Keratinocyte (primary cell): ENCODE measurements at regions not wholly inside any gene's neighbourhood (a gene's known extent, or its start where the extent isn't known, plus 50 kb on each side); places are given as distances from the start of the nearest gene placed in this dataset.
A peak's percentile ranks its signal among the peaks of the same experiment; 100 is the strongest.
"Not testable (repeated sequence)": the region's sequence is repeated elsewhere in the genome, so short reads cannot be mapped to it uniquely, and the experiment has no call there.

ENCODE experiments used
- DNase-seq: peaks from one replicate; pipeline ENCODE4 v3.0.0-alpha.2; 2011; ENCODE audit warnings: low read depth, missing footprints, low spot score
- FAIRE-seq: peaks from 2 replicates; lab custom pipeline; 2011; peaks lifted over from hg19 to GRCh38; lab: Jason Lieb, UNC
- H2AFZ ChIP-seq: 2 replicates; pipeline ENCODE4 v1.6.0; 2012; ENCODE audit warnings: low read length, control low read depth, inconsistent platforms; ENCODE audit not compliant: control insufficient read depth
- H3K27ac ChIP-seq: 2 replicates; pipeline ENCODE4 v1.5.1; 2011; ENCODE audit warnings: low read length; ENCODE audit not compliant: control insufficient read depth, insufficient read depth
- H3K27me3 ChIP-seq: 3 replicates; pipeline ENCODE4 v1.6.0; 2011; ENCODE audit warnings: low read length; ENCODE audit not compliant: control insufficient read depth, insufficient read depth; ENCODE audit errors: extremely low read depth
- H3K36me3 ChIP-seq, 2 experiments: 2 replicates in 1 of 2; 3 replicates in 1 of 2; pipeline ENCODE4 v1.5.1; 2011; ENCODE audit warnings: low read length in 2 of 2, mild to moderate bottlenecking in 1 of 2; ENCODE audit not compliant: control insufficient read depth in 2 of 2, insufficient read depth in 2 of 2; ENCODE audit errors: extremely low read depth in 1 of 2
- H3K4me1 ChIP-seq: 3 replicates; pipeline ENCODE4 v1.5.1; 2011; ENCODE audit warnings: low read length; ENCODE audit not compliant: control insufficient read depth, insufficient read depth; ENCODE audit errors: extremely low read depth
- H3K4me2 ChIP-seq: 3 replicates; pipeline ENCODE4 v1.6.0; 2011; ENCODE audit warnings: low read depth, low read length; ENCODE audit not compliant: control insufficient read depth, insufficient read depth; ENCODE audit errors: extremely low read depth
- H3K4me3 ChIP-seq, 3 experiments: fragments of 200-600 bp in 1 of 3; sonication (generic) in 1 of 3; 2 replicates in 2 of 3; 3 replicates in 1 of 3; pipeline ENCODE4 v1.5.1; 2011 to 2016; ENCODE audit warnings: low read length in 3 of 3, mild to moderate bottlenecking in 3 of 3, control low read depth in 2 of 3, inconsistent platforms in 1 of 3, low read depth in 1 of 3, mixed read lengths in 1 of 3, mixed run types in 1 of 3, moderate library complexity in 1 of 3; ENCODE audit not compliant: control insufficient read depth in 2 of 3, insufficient read depth in 2 of 3; ENCODE audit errors: extremely low read depth in 1 of 3
- H3K79me2 ChIP-seq: 2 replicates; pipeline ENCODE4 v1.6.0; 2012; ENCODE audit warnings: low read length; ENCODE audit not compliant: control insufficient read depth, insufficient read depth
- H3K9ac ChIP-seq: 3 replicates; pipeline ENCODE4 v1.6.0; 2011; ENCODE audit warnings: low read length; ENCODE audit not compliant: control insufficient read depth, insufficient read depth; ENCODE audit errors: extremely low read depth
- H3K9me1 ChIP-seq: 3 replicates; pipeline ENCODE4 v1.6.0; 2011; ENCODE audit warnings: low read length; ENCODE audit not compliant: control insufficient read depth, insufficient read depth; ENCODE audit errors: extremely low read depth
- H3K9me3 ChIP-seq: 2 replicates; pipeline ENCODE4 v1.5.1; 2012; ENCODE audit warnings: low read depth, low read length; ENCODE audit not compliant: control insufficient read depth
- H4K20me1 ChIP-seq: 3 replicates; pipeline ENCODE4 v1.6.0; 2011; ENCODE audit warnings: low read length; ENCODE audit not compliant: control insufficient read depth, insufficient read depth; ENCODE audit errors: extremely low read depth
- EZH2 ChIP-seq: IDR thresholded peaks from one replicate; pipeline ENCODE4 v1.6.1; 2012; ENCODE audit warnings: inconsistent platforms, mild to moderate bottlenecking, low read length, moderate library complexity
- dilution Hi-C: fragments of 300-500 bp; cut with MboI; formaldehyde crosslinking; loops from one replicate; pipeline ENCODE4 v1.7.0; 2020; ENCODE audit warnings: low sequenced_read_pairs; ENCODE audit not compliant: extremely low pct_ligation_motif_present
- TF ChIP-seq, protein P1 (sequence below), 3 experiments: IDR thresholded peaks in 1 of 3; conservative IDR thresholded peaks in 1 of 3; optimal IDR thresholded peaks in 1 of 3; 2 replicates in 2 of 3; 3 replicates in 1 of 3; pipeline versions ENCODE3 to v1.5.1; 2011; ENCODE audit warnings: low read length in 3 of 3, mild to moderate bottlenecking in 3 of 3, moderate library complexity in 2 of 3, control low read depth in 1 of 3, inconsistent platforms in 1 of 3; ENCODE audit not compliant: insufficient read depth in 2 of 3; ENCODE audit errors: extremely low read depth in 1 of 3

DNA sequence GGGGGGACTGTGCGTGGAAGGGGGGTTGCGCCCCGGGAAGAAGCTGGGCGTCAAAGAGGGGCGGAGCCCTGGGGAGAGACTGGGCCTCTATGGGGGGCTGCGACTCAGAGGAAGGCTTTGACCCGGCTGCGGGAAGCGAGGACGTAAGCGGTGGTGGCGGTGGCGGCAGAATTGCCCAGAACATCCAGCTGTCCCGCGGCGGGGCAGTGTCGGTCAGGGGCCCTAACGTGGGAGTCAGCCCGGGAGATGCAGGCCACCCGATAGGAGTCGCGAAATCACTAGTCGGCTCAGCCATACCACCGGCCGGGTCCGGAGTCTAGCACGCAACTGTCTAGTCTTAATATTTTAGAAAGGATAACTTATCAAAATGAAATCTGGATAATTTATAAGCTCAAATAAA, 387.6 kb upstream of the EYS start:
- no peak overlapping the region for H3K4me2 ChIP-seq
- no peak overlapping the region for H2AFZ ChIP-seq
- H3K27me3 ChIP-seq, result no peaks in the 10 kb centered on the region
- H3K9me1 ChIP-seq, result no peaks in the 10 kb centered on the region
- no peaks in the 10 kb centered on the region for H4K20me1 ChIP-seq
- no peak for FAIRE-seq
- no peak for DNase-seq
- H3K9me3 ChIP-seq, result no peaks in the 10 kb centered on the region
- TF ChIP-seq, protein P1, sequence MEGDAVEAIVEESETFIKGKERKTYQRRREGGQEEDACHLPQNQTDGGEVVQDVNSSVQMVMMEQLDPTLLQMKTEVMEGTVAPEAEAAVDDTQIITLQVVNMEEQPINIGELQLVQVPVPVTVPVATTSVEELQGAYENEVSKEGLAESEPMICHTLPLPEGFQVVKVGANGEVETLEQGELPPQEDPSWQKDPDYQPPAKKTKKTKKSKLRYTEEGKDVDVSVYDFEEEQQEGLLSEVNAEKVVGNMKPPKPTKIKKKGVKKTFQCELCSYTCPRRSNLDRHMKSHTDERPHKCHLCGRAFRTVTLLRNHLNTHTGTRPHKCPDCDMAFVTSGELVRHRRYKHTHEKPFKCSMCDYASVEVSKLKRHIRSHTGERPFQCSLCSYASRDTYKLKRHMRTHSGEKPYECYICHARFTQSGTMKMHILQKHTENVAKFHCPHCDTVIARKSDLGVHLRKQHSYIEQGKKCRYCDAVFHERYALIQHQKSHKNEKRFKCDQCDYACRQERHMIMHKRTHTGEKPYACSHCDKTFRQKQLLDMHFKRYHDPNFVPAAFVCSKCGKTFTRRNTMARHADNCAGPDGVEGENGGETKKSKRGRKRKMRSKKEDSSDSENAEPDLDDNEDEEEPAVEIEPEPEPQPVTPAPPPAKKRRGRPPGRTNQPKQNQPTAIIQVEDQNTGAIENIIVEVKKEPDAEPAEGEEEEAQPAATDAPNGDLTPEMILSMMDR (optimal IDR thresholded peaks at IDR 0.05 in 1 of 3, IDR thresholded peaks at IDR 0.05 in 1 of 3, conservative IDR thresholded peaks at IDR 0.05 in 1 of 3; ENCODE audit: extremely low read depth in 1 of 3, insufficient read depth in 2 of 3, low read length in 3 of 3), result no peak
- no peak for TF ChIP-seq EZH2
- no peaks in the 10 kb centered on the region for H3K79me2 ChIP-seq
- H3K4me3 ChIP-seq, result no peak overlapping the region
- no peak overlapping the region for H3K9ac ChIP-seq
- H3K4me1 ChIP-seq, result no peaks in the 10 kb centered on the region
- H3K27ac ChIP-seq, result no peak overlapping the region
- no peaks in the 10 kb centered on the region for H3K36me3 ChIP-seq
- dilution Hi-C loops, result no loop called here

DNA sequence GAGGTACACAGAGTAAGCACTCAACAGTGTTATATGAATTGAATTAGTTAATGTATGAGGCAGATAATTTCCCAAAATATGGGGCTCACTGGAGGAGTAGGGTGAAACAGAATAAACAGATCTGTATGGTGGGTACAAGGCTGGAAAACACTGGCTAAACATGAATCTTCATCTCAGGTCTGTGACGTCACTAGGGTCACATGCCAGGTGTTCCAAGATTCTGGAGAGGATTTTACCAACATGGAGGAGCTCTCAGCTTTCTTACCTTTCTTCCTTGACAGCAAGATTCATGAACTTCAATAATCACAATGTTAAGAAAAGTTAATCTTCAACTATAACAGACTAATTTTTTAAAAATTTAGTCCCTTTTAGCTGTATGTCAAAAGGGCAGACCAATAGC, 385.3 kb upstream of the EYS start:
- dilution Hi-C loops, H3K27me3 ChIP-seq, H3K4me1 ChIP-seq, H3K9ac ChIP-seq, DNase-seq, H3K27ac ChIP-seq, H3K4me3 ChIP-seq, H3K4me2 ChIP-seq, H3K36me3 ChIP-seq, H2AFZ ChIP-seq, H3K9me3 ChIP-seq, H4K20me1 ChIP-seq, H3K9me1 ChIP-seq, H3K79me2 ChIP-seq: not testable (repeated sequence)
- peak; percentile 53 for FAIRE-seq

DNA sequence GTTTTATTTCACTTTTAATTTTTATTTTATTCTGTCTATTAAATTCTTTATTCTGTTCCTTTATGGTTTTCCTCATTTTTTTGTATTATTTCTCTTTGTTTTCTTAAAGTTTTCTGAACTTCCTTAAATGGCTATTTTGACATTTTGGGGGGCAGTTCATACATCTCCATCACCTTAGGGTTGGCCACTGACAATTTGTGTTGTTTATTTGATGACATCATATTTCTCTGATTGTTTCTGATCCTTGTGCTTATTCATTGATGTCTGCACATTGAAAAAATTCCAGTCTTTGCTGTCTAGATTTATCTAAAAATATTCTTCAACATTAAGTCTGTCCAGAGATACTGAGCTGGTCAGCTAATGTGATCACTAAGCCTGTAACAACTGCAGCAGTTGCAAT, 379.5 kb upstream of the EYS start:
- no peak for DNase-seq
- dilution Hi-C loops, result no loop called here
- H4K20me1 ChIP-seq, result no peaks in the 10 kb centered on the region

More for the DNA sequence above, 379.5 kb upstream of the EYS start:
- Histone ChIP-seq H3K4me1 (no peaks in the 10 kb centered on the region), H2AFZ (no peak overlapping the region), H3K27me3 (no peaks in the 10 kb centered on the region), H3K9ac (no peak overlapping the region), H3K4me2 (no peak overlapping the region), H3K9me1 (no peaks in the 10 kb centered on the region), H3K36me3 (no peaks in the 10 kb centered on the region), H3K9me3 (peaks cover 7% of the 10 kb centered on the region), H3K27ac (no peak overlapping the region), H3K4me3 (no peak overlapping the region), H3K79me2 (no peaks in the 10 kb centered on the region)
- TF ChIP-seq, protein P1 (optimal IDR thresholded peaks at IDR 0.05 in 1 of 3, IDR thresholded peaks at IDR 0.05 in 1 of 3, conservative IDR thresholded peaks at IDR 0.05 in 1 of 3; ENCODE audit: extremely low read depth in 1 of 3, insufficient read depth in 2 of 3, low read length in 3 of 3), result no peak
- TF ChIP-seq EZH2, result no peak
- FAIRE-seq, result no peak
